GM19351 (cell line): ENCODE measurements at regions not wholly inside any gene's neighbourhood (a gene's known extent, or its start where the extent isn't known, plus 50 kb on each side); places are given as distances from the start of the nearest gene placed in this dataset.

Experiments
- ATAC-seq: cut with Tn5 transposase; IDR thresholded peaks from one replicate; pipeline ENCODE4 v1.9.1; 2021; ENCODE audit warnings: mild to moderate bottlenecking, moderate library complexity; ENCODE audit not compliant: unreplicated experiment

DNA sequence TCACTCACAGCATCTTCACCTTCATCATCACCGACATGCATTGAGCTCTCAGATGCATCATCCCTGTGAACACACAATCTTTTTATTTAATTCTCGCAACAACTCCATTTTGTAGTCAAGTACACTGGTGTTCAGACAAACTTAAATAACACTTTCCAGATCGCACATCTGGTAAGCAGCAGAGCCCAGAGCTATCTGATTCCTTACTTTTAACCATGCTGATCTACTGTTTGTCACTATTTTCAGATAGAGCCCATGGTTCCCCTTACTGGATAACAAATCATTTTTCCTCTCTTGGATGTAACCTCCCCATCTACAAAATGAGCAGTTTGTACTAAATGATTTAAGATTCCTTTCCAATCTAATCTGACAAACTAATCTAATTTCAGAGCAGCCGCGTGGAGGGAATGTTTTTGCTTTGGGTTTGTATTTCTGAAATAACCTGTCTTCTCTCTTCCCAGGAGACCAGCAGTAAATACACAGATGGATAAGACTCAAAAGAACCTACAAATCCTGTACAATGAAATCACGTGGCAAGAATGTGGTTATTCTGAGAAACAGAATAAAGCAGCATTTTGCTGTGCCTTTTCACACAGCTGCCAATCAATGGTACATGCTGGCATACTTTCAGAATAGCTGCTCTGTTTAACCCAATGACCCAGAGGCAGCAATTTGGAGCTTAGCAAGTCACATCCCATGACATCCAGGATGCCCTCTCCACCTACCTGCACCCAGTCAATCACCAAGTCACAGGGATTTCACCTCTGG lies 72.9 kb upstream of the CCL2 start:
- ATAC-seq = no peak

DNA sequence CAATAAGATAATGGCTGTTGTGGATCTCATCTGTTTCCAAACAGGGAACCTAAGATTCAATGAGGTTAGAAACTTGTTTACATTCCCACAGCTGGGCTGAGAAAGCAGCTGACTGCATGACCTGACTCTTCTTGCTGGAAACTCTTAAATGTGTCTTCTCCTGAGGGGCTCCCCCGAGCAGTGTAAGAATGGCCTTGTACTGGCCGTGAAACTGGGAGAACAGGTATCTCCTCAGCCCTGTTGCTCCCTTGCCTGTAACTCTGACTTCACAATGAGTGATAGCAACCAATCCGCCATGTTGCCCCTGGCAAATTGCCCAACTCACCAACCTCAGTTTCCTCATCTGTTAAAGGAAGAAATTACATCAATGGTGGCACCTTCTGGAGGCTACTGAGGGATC lies 59.1 kb upstream of the CCL2 start:
- ATAC-seq = no peak

DNA sequence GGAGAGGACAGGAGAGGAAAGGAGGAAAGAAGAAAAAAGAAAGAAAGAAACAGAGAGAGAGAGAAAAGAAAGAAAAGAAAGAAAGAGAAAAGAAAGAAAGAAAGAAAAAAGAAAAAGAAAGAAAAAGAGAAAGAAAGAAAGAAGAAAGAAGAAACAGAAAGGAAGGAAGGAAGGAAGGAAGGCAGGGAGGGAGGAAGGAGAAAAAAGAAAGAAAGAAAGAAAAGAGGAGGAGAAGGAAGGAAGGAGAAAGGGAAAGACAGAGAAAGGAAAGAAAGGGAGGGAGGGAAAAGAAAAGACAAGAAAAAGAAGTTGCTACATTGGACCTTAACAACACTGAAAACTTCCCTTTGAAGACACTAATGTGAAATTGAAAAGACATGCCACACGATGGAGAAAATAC lies 56.6 kb upstream of the CCL2 start:
- no peak for ATAC-seq

DNA sequence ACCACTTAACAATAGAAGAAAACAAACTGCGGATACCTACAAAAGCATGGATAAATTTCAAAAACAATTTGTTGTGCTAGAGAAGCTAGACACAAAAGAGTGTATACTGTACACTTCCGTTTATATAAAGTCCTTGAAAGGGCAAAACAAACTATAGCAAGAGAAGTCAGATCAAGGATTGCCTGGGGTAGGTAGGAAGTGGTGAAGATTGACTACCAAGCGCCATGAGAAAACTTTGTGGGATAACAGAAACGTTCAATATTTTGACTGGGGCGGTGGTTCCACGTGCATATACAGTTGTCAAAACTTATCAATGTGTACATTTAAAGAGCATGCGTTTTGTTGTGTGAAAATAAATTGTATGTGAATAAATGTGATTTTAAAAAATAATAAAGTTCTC lies 55.6 kb upstream of the CCL2 start:
- ATAC-seq = no peak

DNA sequence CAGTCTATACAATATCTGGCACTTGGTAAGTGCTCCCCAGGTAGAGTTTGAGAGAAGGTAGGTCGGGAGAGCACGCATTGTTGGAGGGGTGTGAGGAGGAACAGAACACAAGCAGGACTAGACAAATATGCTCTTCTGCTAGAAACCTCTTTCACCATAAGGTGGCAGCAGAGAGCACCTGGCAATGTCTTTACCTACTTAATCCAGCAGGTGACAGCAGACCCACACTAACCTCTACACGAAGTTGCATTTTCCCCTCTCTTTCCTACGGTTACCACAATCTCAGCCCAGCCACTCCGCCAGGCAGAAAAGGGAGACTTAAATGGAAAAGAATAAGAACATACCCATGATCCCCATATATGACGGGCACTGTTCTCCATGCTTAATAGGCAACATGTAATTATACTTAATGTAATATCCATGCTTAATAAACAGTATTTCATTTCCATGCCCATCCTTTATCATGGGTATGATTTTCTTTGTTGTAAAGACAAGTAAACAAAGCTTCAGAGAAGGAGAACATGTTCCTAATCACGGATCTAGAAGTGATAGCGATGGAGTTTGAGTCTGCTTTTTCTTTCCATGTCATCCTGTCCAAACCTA lies 55.1 kb upstream of the CCL2 start:
- peak; percentile 45 for ATAC-seq

DNA sequence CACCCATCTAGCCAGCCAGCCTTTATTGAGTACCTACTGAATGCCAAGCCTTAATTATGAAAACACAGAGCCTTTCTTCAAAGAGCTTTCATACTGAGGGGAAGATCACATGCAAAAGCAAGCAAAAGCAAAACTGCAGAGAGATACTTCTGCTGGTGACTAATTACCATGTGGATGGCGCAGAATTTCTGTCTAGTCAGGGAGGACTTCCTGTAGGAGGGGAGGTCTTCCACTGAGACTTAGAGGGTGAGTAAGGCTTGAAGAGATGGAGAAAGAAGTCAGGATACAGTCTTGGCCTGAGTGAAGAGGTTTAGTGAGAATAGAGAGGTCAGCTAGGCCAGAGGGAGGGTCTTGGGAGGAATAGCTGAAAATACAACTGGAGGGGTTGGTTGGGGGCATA lies 53.9 kb upstream of the CCL2 start:
- ATAC-seq = no peak

DNA sequence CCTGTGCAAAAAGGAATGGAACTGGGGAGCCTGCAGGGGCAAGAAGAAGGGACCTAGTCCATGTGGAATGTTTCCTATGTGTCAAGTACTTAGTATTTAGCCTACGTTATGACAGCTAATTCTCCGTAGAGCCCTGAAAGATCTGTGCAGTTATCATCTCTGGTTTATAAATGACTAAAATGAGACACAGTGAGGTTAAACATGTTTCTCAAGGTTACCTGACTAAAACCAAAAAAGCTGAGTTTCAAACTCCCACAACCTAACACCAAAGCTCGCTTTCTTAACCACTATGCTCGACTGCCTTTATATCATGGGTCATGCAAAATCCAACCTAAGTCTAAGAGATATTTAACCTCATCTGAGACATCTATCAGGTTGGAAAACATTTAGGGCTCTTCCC lies 53.3 kb upstream of the CCL2 start:
- peak; percentile 43 for ATAC-seq

DNA sequence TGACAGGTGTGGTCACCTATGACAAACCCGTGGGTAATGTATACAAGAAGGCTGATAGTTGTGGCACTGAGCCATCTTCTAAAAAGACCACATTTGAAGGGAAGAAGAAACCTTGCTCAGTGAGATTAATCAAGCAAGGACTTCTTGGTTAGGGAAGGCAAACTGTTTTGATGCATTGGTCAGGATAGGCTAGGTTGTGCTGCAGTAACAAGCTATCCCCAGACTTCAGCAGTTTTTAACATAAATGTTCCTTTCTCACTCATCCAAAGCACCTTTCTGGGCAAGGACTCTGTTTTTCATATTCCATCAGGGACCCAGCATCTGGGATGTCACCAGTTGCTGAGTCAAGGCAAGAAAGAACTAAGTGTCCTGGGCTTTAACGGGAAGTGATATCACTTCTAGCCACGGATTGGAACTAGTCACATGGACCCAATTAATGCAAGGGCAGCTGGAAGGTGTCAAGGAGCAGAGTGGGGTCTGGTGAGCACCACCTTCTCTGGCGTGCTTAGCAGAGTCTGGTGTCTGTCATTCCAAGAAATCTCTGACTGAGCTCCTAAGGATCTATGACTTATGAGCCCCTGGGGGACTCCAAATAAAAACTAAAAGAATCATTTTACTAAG lies 52.0 kb upstream of the CCL2 start:
- ATAC-seq = no peak

DNA sequence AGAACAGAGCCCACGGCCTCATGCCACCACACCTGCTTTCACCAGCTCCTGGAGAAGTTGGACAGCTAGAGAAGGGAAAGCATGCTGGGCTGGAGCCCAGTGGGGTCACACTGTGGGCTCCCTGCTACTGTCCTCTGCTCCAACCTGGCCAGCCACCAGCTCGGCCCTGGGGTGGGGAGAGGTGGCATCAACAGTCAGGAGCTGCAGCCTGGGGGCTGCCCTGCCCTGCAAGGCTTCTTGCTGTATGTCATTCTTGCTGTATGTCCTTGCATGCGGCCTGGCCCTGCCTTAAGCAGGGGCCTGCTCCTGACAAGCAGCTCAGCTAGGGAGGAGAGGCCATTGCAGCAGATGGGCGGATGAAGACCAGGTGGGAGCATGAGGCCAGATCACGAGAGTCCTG lies 50.7 kb upstream of the CCL2 start:
- no peak for ATAC-seq
